HS-27A (cell line): ENCODE measurements at regions not wholly inside any gene's neighbourhood (a gene's known extent, or its start where the extent isn't known, plus 50 kb on each side); places are given as distances from the start of the nearest gene placed in this dataset.

Experiments
- DNase-seq: peaks from one replicate; pipeline ENCODE4 v3.0.0-alpha.2; 2012; ENCODE audit warnings: low read depth, missing footprints

DNA sequence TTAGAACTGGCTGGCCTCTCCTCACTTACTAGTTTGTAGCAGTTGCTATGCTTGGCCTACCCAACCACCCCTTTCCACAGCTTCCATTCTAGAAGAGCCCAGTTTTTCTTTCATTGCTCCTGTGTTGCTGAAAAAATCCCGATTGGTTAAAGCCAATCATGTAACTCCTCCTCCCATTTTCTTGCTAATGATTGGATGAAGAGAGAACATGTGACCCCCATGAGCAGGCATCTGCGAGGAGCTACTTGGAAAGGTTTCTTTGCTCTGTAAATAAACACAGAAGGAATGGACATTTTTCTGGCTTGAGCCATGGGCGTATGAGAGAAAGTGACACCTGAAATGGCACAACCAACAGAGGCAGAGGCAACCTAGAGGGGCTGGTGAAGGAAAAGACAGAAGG, 773.8 kb upstream of the TBX3 start:
- DNase-seq = no peak

GRCh38 chr12:115456946-115457689, 773.1 kb upstream of the TBX3 start:
- no peak for DNase-seq

GRCh38 chr12:115455268-115455681, 771.3 kb upstream of the TBX3 start:
- no peak for DNase-seq

DNA sequence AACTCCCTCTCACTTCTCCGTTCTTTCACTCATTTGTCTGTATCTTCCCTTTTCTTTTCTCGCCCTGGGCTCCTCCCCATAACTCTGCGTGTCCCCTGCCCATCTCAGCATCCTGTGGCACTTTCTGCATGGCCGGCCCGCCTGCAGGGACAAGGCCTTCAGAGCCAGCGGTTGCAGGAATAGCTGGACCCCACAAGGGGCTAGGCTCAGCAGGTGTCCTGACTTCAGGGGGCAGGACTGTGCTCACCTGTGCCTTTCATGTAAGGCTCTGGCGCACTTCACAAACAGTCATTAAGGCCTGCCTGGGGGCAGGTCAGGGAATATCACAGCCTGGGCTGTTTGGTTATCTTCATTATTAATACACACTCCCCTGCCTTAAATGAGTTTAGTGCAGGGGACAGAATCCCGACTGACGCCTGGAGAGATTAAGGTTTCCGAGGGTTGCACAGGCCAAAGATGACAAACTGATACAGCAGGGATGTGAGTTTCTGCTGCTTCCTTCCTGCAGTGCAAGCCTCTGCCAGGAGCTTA, 768.8 kb upstream of the TBX3 start:
- DNase-seq = no peak

DNA sequence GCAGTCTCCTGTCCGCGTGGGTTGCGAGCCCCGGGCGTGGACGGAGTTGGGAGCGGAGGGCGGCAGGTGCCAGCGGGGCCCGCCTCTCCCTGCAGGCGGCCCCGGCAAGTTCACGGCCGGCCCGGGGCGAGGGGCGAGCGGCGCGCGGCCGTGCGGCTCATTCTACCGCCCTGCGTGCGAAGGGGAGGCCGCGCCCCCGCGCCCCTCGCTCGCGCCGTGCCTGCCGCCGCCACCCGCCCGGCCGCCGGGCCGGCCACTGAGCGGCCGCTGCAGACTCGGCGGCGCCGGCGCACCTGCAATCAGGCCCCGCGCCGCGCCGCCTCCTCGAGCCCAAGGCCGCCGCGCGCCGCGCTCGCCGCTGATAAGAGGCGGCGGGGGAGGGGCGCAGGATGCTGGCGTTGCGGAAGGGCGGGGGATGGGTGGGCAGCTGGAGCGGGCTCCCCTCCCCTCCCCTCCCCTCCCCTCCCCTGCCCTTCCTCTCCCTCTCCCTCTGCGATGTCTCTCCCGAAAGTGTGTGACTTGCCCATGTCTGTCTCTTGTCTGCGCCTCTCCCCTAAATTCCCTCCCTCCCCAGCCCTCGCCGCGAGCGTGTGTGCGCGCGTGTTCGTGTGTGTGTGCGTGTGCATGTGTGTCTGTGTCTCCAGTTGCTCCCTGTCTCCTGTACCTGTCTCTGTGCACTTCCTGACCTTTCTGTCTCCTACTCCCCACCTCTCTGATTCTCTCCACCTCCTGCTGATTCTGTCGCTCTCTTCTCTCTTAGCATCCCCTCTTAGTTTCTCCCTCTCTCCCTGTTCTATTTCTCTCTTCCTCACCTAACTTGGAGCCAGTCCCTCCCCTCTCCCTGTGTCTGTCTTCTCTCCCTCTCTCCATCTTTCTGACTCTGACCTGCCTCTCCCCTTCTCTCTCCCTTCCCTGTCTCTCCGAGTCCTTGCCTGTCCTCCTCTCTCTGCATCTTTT, 768.1 kb upstream of the TBX3 start:
- DNase-seq = no peak

DNA sequence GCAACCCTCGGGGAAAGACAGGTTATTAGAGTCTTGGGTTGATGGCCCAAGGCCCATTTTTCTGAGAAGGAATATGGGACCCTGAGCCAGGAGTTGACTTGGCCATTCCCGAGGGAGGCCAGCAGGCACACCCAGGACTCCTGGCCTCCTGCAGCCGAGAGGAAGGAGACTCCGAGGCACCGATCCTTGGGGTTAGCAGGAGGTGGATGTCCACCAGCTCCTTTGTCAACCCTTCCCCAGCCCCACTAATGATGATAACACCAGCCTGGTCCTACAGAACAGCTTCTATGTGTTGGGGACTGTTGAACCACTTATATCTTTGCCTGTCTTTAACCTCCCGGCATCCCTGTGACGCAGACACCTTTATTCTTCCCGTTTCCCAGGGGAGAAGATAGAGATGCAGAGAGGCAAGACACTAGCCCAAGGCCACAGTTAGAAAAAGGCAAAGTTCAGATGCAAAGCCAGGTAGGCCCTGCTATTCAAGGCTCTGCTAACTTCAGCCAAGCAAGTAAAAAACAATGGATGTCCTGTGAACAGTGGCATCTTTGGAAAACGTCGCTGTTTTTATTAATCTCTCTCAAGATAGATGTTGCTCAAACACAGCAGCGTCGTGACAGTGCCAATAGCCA, 767.3 kb upstream of the TBX3 start:
- no peak for DNase-seq

DNA sequence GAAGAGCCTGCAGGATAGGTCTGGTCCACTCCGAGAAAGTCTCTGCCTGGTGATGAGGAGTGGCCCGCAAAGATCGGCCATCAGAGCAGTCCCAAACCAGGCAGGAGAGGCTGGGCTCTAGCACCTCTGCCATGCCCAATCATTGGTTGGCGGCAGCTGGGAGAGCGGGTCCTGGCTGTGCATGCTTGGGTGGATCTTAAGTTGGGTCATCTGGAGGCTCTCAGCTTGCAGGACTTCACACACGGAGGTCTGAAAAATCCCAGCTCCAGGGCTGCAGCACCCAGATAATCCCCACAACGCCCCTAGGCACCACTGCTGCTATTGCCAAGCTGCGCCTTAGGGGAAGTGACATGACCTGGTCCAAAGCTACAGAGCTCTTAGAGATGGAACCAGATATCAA, 766.7 kb upstream of the TBX3 start:
- DNase-seq = no peak

DNA sequence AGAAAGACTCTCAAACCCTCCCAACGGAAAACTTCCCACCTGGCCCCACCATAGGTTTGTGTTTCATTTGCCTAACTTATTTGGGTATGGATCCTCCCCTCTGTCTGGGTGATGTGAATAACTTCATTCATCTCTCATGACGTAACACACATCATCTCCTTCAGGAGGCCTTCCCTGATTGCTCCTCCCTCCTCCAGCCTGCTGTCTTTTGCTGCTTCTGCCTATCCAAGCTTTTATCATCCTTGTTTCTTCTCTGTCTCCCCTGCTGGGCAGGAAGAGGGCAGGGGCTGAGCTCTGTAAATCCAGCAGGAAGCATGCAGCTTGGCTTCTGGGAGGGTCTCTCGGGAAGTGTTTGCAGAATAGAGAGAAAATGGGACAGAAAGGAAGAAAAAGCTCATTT, 766.0 kb upstream of the TBX3 start:
- DNase-seq = no peak

GRCh38 chr12:115449526-115449925, 765.6 kb upstream of the TBX3 start:
- no peak for DNase-seq

DNA sequence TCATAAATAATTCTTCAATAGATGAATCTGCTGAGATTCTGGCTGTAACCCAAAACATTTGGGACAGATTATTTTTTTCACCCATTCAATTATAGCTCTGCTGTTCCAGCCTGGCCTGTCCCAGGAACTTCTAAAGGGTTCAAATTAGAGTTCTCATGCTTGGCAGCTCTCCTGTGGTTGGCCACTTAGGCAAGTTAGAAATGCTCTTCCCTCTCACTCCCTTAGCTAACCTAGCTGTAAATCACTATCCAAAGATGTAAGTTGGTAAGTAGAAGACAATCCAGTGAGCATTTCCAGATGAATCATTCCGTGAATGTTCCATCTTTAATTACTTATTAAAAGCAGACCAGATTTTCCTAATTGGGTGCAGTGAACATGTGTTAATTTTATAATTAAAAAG, 760.4 kb upstream of the TBX3 start:
- no peak for DNase-seq

- no peak for DNase-seq
These were observed 759.5 kb upstream of the TBX3 start for GRCh38 chr12:115443351-115443938.

GRCh38 chr12:115440438-115440837, 756.5 kb upstream of the TBX3 start:
- no peak for DNase-seq

GRCh38 chr12:115439008-115439601, 755.1 kb upstream of the TBX3 start:
- no peak for DNase-seq

GRCh38 chr12:115438314-115438713, 754.3 kb upstream of the TBX3 start:
- DNase-seq = no peak

DNA sequence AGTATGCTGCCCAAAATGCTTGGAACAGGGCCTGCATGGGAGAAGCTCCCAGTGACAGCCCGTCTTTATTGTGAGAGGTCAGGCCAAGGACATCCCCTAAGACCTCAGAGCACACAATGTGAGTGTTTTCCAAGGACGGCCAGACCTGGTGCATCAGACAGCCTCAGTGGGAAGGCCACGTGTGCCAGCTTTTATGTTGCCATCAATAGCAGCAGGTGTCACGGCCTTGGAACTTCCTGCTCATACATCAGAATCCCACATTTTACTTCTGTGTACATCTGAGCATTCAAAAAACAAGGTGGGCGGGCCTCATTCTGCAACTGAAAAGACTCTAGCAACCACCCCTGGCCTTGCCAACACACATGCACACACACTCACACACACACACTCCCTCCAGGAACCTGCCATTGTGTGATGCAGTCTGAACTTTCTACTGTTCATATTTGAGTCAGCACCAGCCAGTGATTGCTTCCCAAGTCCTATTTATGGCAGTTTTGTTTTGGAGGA, 753.1 kb upstream of the TBX3 start:
- no peak for DNase-seq

GRCh38 chr12:115433014-115433634, 749.1 kb upstream of the TBX3 start:
- DNase-seq = no peak

DNA sequence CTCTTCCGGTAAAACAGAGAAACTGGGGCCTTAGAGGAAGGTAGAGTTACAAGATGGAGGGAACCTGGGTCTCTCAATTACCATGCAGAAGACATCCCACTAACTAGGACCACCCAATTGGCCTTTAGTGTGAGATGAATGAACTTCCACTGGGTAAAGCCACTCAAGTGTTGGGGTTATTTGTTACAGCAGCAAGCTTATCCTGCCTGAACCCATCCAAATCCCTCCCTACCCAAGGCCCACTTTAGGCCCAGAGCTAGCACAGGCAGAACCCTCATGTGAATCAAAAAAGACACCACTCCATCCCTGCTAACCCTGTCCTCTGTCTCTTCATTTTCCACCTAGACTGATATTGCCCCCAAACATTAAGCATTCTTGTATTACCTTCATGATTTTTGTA, 746.7 kb upstream of the TBX3 start:
- no peak for DNase-seq

DNA sequence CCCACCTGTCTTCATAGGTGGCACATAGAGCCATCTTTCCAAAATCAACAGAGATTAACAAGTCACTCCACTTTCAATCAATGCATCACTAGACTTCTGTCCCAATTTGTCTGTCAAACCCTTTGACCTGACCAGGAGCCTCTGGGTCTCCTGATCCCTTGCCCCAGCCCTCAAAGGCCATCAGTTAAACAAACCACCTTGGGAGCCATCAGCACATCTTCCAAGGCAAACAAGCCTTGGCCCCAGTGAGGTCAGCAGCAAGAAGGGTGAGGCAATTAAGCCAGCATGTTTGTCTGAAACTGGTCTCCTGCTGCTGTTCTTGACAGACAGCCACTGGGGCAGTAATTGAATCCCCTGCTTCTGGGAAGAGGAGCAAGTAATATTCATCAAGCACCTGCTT, 742.8 kb upstream of the TBX3 start:
- no peak for DNase-seq

DNA sequence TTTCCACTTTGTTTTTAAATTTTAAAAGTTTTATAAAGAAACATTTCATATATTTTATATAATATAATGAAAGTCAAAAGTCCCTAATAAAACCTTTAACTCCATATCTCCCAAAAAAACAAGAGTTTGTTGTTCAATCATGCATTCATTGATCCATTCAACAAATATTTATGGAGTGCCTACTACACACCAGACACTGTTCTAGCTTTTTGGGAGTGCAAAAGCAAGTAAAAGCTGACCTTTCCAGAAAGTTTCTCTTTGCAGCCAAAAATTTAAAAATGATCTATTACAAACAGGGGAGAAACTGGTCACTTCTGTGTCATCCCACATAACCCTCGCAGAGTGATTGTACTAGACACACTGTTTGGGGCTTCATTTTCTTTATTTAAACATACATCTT, 740.0 kb upstream of the TBX3 start:
- no peak for DNase-seq

DNA sequence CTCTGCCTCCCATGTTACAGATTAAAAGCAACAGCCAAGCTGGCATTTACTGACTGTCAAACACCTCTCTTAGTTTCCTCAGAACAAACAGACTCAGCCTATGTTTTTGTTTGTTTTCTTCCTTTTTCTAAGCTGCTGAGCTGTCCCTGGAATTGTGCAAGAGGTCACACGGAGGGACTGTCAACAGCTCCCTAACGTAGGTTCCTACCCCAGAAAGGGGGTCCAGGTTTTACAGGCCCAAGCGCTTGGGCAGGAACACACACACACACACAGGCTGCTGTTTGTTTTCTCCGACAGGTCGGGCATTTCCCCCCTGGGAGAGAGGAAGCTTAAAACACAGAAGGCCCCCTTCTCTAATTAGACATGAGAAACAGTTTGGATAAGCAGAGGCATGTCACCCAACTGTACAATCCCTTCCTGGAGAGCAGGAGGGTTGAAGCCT, 739.6 kb upstream of the TBX3 start:
- no peak for DNase-seq
